ENCODE measurements at regions not wholly inside any gene's neighbourhood (a gene's known extent, or its start where the extent isn't known, plus 50 kb on each side); places are given as distances from the start of the nearest gene placed in this dataset.
"Not testable (repeated sequence)": the region's sequence is repeated elsewhere in the genome, so short reads cannot be mapped to it uniquely, and the experiment has no call there.

DNA sequence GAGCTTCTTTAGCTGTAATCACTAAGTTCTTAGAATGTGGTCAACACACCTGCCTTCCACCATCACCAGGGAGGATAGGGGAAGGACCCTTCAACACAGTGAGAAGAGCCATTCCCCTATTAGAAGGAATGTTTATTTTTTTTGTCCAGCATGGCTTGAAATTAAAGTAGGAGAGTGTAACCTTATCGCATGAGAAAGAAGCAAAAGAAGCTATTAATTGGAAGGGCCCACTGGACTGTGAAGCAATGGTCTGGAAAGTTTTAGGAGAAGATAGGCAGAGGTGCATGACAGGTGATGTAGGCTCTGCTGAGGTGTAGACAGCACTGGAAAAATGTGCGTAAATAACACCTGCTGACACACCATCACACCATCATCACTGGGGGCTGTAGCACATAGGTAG is 1526.0 kb downstream of the MAT2B start:
- DNase-seq (ENCODE audit: low spot score) = no peak
- TF ChIP-seq, protein P1, sequence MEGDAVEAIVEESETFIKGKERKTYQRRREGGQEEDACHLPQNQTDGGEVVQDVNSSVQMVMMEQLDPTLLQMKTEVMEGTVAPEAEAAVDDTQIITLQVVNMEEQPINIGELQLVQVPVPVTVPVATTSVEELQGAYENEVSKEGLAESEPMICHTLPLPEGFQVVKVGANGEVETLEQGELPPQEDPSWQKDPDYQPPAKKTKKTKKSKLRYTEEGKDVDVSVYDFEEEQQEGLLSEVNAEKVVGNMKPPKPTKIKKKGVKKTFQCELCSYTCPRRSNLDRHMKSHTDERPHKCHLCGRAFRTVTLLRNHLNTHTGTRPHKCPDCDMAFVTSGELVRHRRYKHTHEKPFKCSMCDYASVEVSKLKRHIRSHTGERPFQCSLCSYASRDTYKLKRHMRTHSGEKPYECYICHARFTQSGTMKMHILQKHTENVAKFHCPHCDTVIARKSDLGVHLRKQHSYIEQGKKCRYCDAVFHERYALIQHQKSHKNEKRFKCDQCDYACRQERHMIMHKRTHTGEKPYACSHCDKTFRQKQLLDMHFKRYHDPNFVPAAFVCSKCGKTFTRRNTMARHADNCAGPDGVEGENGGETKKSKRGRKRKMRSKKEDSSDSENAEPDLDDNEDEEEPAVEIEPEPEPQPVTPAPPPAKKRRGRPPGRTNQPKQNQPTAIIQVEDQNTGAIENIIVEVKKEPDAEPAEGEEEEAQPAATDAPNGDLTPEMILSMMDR (IDR thresholded peaks at IDR 0.05; ENCODE audit: extremely low read depth, insufficient read depth, missing control alignments) = no peak
- in situ Hi-C loops (cut with MboI; ENCODE audit: low pct_unique_long_range_greater_than_20kb, low sequenced_read_pairs, unreplicated experiment) = no loop called here

DNA sequence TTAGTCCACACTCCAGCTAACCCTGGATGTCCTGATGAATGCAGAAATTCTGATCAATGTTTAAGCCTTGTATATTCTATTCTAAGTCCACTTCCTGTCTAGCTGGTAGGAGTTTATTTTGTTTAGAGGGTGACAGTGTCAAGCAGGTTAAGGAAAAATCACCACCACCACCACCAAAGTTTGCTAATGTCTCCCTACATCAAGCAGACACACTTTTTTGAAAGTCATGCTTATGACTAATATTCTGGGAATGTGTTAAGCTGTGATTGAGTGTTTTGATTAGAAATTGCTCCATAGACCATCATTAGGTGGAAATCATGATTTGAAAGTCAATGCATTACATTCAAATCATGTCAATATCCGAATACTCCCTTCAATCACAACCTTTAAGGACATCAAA is 1530.1 kb downstream of the MAT2B start:
- TF ChIP-seq, protein P1 (IDR thresholded peaks at IDR 0.05; ENCODE audit: extremely low read depth, insufficient read depth, missing control alignments) = no peak
- in situ Hi-C loops (cut with MboI; ENCODE audit: low pct_unique_long_range_greater_than_20kb, low sequenced_read_pairs, unreplicated experiment) = no loop called here

DNA sequence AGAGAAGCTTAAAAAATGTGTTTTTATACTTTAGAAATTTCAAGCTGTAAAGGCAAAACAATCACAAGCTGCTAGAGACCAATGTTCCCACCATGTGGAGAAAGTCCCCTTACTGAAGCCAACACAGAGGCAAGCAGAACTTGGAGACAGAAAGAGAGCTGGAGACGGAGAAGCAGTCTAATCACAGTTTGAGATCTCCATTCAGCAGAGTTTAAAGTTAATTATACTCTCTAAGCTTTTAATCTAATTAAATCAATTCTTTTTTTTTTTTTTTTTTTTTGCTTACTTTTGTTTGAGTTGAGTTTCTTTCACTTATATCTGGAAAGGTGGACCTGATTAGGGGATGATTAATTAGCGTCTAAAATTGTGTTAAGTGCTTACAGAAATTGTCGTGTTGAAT is 1534.3 kb downstream of the MAT2B start:
- TF ChIP-seq, protein P1 (IDR thresholded peaks at IDR 0.05; ENCODE audit: extremely low read depth, insufficient read depth, missing control alignments) = no peak
- DNase-seq (ENCODE audit: low spot score) = no peak
- in situ Hi-C loops (cut with MboI; ENCODE audit: low pct_unique_long_range_greater_than_20kb, low sequenced_read_pairs, unreplicated experiment) = no loop called here

More for the DNA sequence above, 1530.1 kb downstream of the MAT2B start:
- DNase-seq (ENCODE audit: low spot score) = no peak

DNA sequence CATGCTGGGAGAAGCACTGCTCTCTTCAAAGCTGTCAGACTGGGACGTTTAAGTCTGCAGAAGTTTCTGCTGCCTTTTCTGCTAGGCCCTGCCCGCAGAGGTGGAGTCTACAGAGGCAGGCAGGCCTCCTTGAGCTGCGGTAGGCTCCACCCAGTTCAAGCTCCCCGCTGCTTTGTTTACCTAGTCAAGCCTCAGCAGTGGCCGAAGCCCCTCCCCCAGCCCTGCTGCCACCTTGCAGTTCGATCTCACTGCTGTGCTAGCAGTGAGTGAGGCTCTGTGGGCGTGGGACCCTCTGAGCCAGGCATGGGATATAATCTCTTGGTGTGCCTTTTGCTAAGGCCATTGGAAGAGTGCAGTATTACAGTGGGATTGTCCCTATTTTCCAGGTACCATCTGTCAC is 1540.5 kb downstream of the MAT2B start:
- DNase-seq (ENCODE audit: low spot score); in situ Hi-C loops (cut with MboI; ENCODE audit: low pct_unique_long_range_greater_than_20kb, low sequenced_read_pairs, unreplicated experiment): not testable (repeated sequence)

DNA sequence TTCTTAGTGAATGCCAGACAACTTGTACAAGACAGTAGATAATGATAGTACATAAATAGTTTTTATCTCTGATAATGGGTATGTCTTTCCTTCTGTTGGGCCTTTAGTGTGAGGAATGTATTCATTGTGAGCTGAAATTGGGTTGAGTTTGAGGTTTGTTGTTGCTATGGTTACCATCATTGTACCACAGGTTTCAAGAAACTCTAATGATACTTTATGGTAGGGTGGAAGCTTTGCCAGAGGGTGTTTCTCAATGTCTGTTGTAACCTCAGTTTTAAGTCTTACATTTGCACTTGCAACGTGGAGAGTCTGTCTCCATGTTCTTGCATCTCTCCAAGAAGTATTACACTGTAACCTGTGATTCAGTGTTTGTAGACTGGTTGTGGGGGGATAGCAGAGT is 1550.1 kb downstream of the MAT2B start:
- DNase-seq (ENCODE audit: low spot score) = no peak
- in situ Hi-C loops (cut with MboI; ENCODE audit: low pct_unique_long_range_greater_than_20kb, low sequenced_read_pairs, unreplicated experiment) = no loop called here
- TF ChIP-seq, protein P1 (IDR thresholded peaks at IDR 0.05; ENCODE audit: extremely low read depth, insufficient read depth, missing control alignments) = no peak

DNA sequence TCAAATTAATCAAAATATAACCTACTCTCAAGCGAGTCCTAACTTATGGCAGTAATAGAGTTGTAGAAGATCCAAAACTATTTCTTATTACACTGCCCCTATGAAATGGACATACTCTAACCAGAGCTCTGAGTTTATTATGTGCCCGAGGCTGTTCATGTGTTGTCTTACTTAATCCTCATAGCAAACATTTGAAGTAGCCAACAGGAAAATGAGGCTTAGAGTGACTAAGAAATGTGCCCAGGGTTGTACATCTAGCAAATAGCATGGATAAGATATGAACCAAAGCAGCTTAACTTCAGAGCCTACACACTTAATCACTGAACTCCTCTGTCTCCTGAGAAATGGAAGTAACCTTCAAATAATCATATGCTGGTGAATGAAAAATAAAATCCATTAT is 1551.7 kb downstream of the MAT2B start:
- in situ Hi-C loops (cut with MboI; ENCODE audit: low pct_unique_long_range_greater_than_20kb, low sequenced_read_pairs, unreplicated experiment) = no loop called here
- no peak for DNase-seq (ENCODE audit: low spot score)
- TF ChIP-seq, protein P1 (IDR thresholded peaks at IDR 0.05; ENCODE audit: extremely low read depth, insufficient read depth, missing control alignments) = no peak

DNA sequence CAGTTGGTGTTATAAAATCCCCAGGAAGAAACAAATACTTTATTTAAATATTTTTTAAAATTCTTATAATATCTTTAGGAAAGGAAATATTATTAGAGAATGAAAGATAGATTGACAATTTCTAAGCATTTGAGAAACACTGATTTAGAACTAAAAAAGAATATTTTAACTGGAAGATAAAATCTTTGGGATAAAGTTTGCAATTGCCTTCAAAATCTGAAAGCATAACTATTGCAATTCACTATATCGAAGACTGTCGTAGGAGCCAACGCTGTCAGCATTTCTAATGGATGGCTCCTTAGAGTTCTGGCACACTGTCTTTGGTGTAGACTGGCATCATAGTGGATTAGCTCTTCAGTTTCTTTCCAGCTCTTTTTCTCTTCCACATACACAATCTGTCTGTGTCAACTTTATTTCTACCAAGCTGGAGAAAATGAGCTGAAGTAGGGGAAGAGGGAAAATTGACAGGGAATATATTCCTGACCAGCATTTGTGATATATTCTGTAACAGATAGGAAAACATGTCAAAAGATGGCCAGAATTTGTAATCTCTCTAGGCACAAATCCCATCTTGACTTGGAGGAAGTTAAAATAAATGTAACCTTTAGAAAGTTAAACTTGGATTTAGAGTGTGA is 1561.4 kb downstream of the MAT2B start:
- in situ Hi-C loops (cut with MboI; ENCODE audit: low pct_unique_long_range_greater_than_20kb, low sequenced_read_pairs, unreplicated experiment) = no loop called here
- DNase-seq (ENCODE audit: low spot score) = no peak
- TF ChIP-seq, protein P1 (IDR thresholded peaks at IDR 0.05; ENCODE audit: extremely low read depth, insufficient read depth, missing control alignments) = no peak
